ENCODE measurements at regions not wholly inside any gene's neighbourhood (a gene's known extent, or its start where the extent isn't known, plus 50 kb on each side); places are given as distances from the start of the nearest gene placed in this dataset.

- Mint-ChIP-seq H3K4me1 (ENCODE audit: low read depth, unreplicated experiment) (no peaks in the 10 kb centered on the region), H3K4me3 (ENCODE audit: unreplicated experiment) (no peak overlapping the region), H3K27me3 (ENCODE audit: low read depth, unreplicated experiment) (no peaks in the 10 kb centered on the region), H3K9me3 (ENCODE audit: unreplicated experiment) (peaks cover 1% of the 10 kb centered on the region), H3K27ac (ENCODE audit: unreplicated experiment) (no peak overlapping the region), H3K36me3 (ENCODE audit: low read depth, unreplicated experiment) (no peaks in the 10 kb centered on the region)
- no peaks in the 10 kb centered on the region for H3K36me3 ChIP-seq (ENCODE audit: insufficient read depth, low read length)
- H3K79me2 ChIP-seq (ENCODE audit: insufficient read depth, low read length), result no peaks in the 10 kb centered on the region
- H3K9me3 ChIP-seq (ENCODE audit: insufficient read depth, low read depth, low read length), result no peaks in the 10 kb centered on the region
- TF ChIP-seq EZH2 (IDR thresholded peaks at IDR 0.05; ENCODE audit: insufficient read depth, low read length) (no peak), CTCF (IDR thresholded peaks at IDR 0.05; ENCODE audit: insufficient read depth, low read depth, low read length) (no peak)
- no peak overlapping the region for H3K9ac ChIP-seq (ENCODE audit: low read length)
- H3K4me3 ChIP-seq (ENCODE audit: insufficient read depth, low read depth, low read length), result no peak overlapping the region
- H3K4me2 ChIP-seq (ENCODE audit: low read length), result no peak overlapping the region
- H3K27me3 ChIP-seq (ENCODE audit: insufficient read depth, low read length), result no peaks in the 10 kb centered on the region
- no peaks in the 10 kb centered on the region for H3K4me1 ChIP-seq (ENCODE audit: insufficient read depth, low read length)
- no peak overlapping the region for H3K27ac ChIP-seq (ENCODE audit: low read depth, low read length)
- no peak for DNase-seq (ENCODE audit: low read depth)
- no peak overlapping the region for H2AFZ ChIP-seq (ENCODE audit: low read depth, low read length)
- no peaks in the 10 kb centered on the region for H4K20me1 ChIP-seq (ENCODE audit: insufficient read depth, low read length)
- no peak for FAIRE-seq
These were observed 1841.0 kb upstream of the PCDH7 start for GRCh38 chr4:28879178-28879577.

- Histone ChIP-seq H3K27me3 (ENCODE audit: insufficient read depth, low read length) (no peaks in the 10 kb centered on the region), H2AFZ (ENCODE audit: low read depth, low read length) (no peak overlapping the region), H3K4me1 (ENCODE audit: insufficient read depth, low read length) (no peaks in the 10 kb centered on the region), H3K27ac (ENCODE audit: low read depth, low read length) (no peak overlapping the region), H3K9me3 (ENCODE audit: insufficient read depth, low read depth, low read length) (no peaks in the 10 kb centered on the region), H3K4me3 (ENCODE audit: insufficient read depth, low read depth, low read length) (no peak overlapping the region), H3K36me3 (ENCODE audit: insufficient read depth, low read length) (no peaks in the 10 kb centered on the region), H3K4me2 (ENCODE audit: low read length) (no peak overlapping the region), H3K79me2 (ENCODE audit: insufficient read depth, low read length) (no peaks in the 10 kb centered on the region), H4K20me1 (ENCODE audit: insufficient read depth, low read length) (no peaks in the 10 kb centered on the region), H3K9ac (ENCODE audit: low read length) (no peak overlapping the region)
- H3K9me3 Mint-ChIP-seq (ENCODE audit: unreplicated experiment), result peaks cover 1% of the 10 kb centered on the region
- FAIRE-seq (no peak), DNase-seq (ENCODE audit: low read depth) (no peak)
- H3K36me3 Mint-ChIP-seq (ENCODE audit: low read depth, unreplicated experiment), result no peaks in the 10 kb centered on the region
- TF ChIP-seq CTCF (IDR thresholded peaks at IDR 0.05; ENCODE audit: insufficient read depth, low read depth, low read length), result no peak
- TF ChIP-seq EZH2 (IDR thresholded peaks at IDR 0.05; ENCODE audit: insufficient read depth, low read length), result no peak
- no peak overlapping the region for H3K4me3 Mint-ChIP-seq (ENCODE audit: unreplicated experiment)
- H3K4me1 Mint-ChIP-seq (ENCODE audit: low read depth, unreplicated experiment), result no peaks in the 10 kb centered on the region
- H3K27me3 Mint-ChIP-seq (ENCODE audit: low read depth, unreplicated experiment), result no peaks in the 10 kb centered on the region
- no peak overlapping the region for H3K27ac Mint-ChIP-seq (ENCODE audit: unreplicated experiment)
These were observed 1840.3 kb upstream of the PCDH7 start for GRCh38 chr4:28879900-28880299.

GRCh38 chr4:28883211-28883610, 1837.0 kb upstream of the PCDH7 start:
- Histone ChIP-seq H3K9me3 (ENCODE audit: insufficient read depth, low read depth, low read length) (no peaks in the 10 kb centered on the region), H3K79me2 (ENCODE audit: insufficient read depth, low read length) (no peaks in the 10 kb centered on the region), H3K36me3 (ENCODE audit: insufficient read depth, low read length) (no peaks in the 10 kb centered on the region), H4K20me1 (ENCODE audit: insufficient read depth, low read length) (no peaks in the 10 kb centered on the region), H3K4me1 (ENCODE audit: insufficient read depth, low read length) (no peaks in the 10 kb centered on the region), H2AFZ (ENCODE audit: low read depth, low read length) (no peak overlapping the region), H3K9ac (ENCODE audit: low read length) (no peak overlapping the region), H3K27me3 (ENCODE audit: insufficient read depth, low read length) (no peaks in the 10 kb centered on the region), H3K27ac (ENCODE audit: low read depth, low read length) (no peak overlapping the region), H3K4me2 (ENCODE audit: low read length) (no peak overlapping the region), H3K4me3 (ENCODE audit: insufficient read depth, low read depth, low read length) (no peak overlapping the region)
- Mint-ChIP-seq H3K27me3 (ENCODE audit: low read depth, unreplicated experiment) (no peaks in the 10 kb centered on the region), H3K4me1 (ENCODE audit: low read depth, unreplicated experiment) (no peaks in the 10 kb centered on the region), H3K9me3 (ENCODE audit: unreplicated experiment) (peaks cover 1% of the 10 kb centered on the region), H3K27ac (ENCODE audit: unreplicated experiment) (no peak overlapping the region), H3K4me3 (ENCODE audit: unreplicated experiment) (no peak overlapping the region), H3K36me3 (ENCODE audit: low read depth, unreplicated experiment) (no peaks in the 10 kb centered on the region)
- DNase-seq (ENCODE audit: low read depth) (no peak), FAIRE-seq (no peak)
- no peak for TF ChIP-seq CTCF (IDR thresholded peaks at IDR 0.05; ENCODE audit: insufficient read depth, low read depth, low read length)
- no peak for TF ChIP-seq EZH2 (IDR thresholded peaks at IDR 0.05; ENCODE audit: insufficient read depth, low read length)

All from astrocyte (in vitro differentiated cells and primary cell).